ENCODE measurements at regions not wholly inside any gene's neighbourhood (a gene's known extent, or its start where the extent isn't known, plus 50 kb on each side); places are given as distances from the start of the nearest gene placed in this dataset.

DNA sequence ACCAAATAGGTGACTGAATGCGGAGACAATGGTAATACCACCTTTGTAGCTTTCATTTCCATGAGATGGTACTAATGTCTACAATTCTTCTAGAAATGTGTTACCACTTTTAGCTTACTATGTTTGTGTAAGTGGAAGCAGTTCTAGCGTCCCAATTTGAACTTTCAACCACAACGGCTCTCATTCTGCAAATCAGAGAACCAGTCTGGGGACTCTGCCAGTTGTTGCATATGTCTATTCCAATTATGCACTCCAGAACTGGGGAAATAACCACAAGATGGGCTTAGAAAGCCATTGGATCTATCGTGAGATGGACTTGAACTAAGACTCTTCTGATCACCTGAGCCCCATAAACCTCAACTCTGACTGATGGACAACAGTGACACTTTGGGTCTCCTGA lies 862.3 kb downstream of the SLITRK1 start:
- TF ChIP-seq CTCF (tag by site-specific recombination; IDR thresholded peaks at IDR 0.05) (no peak), ZNF768 (tag by site-specific recombination; IDR thresholded peaks at IDR 0.05) (no peak), ZNF26 (tag by site-specific recombination; IDR thresholded peaks at IDR 0.05) (no peak), ZNF324 (tag by site-specific recombination; IDR thresholded peaks at IDR 0.05) (no peak), ZNF558 (tag by site-specific recombination; IDR thresholded peaks at IDR 0.05) (no peak), YY1 (tag by site-specific recombination; IDR thresholded peaks at IDR 0.05) (no peak), ZNF335 (tag by site-specific recombination; conservative IDR thresholded peaks at IDR 0.05) (no peak), SP3 (tag by site-specific recombination; IDR thresholded peaks at IDR 0.05) (no peak), ZNF704 (tag by site-specific recombination; IDR thresholded peaks at IDR 0.05) (no peak)
- TF ChIP-seq, protein P1, sequence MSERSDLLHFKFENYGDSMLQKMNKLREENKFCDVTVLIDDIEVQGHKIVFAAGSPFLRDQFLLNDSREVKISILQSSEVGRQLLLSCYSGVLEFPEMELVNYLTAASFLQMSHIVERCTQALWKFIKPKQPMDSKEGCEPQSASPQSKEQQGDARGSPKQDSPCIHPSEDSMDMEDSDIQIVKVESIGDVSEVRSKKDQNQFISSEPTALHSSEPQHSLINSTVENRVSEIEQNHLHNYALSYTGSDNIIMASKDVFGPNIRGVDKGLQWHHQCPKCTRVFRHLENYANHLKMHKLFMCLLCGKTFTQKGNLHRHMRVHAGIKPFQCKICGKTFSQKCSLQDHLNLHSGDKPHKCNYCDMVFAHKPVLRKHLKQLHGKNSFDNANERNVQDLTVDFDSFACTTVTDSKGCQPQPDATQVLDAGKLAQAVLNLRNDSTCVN (tag by site-specific recombination; optimal IDR thresholded peaks at IDR 0.05), result no peak
- TF ChIP-seq, protein P2, sequence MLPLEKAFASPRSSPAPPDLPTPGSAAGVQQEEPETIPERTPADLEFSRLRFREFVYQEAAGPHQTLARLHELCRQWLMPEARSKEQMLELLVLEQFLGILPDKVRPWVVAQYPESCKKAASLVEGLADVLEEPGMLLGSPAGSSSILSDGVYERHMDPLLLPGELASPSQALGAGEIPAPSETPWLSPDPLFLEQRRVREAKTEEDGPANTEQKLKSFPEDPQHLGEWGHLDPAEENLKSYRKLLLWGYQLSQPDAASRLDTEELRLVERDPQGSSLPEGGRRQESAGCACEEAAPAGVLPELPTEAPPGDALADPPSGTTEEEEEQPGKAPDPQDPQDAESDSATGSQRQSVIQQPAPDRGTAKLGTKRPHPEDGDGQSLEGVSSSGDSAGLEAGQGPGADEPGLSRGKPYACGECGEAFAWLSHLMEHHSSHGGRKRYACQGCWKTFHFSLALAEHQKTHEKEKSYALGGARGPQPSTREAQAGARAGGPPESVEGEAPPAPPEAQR (tag by site-specific recombination; IDR thresholded peaks at IDR 0.05), result no peak
